Neural progenitor cell (in vitro differentiated cells): ENCODE measurements at regions not wholly inside any gene's neighbourhood (a gene's known extent, or its start where the extent isn't known, plus 50 kb on each side); places are given as distances from the start of the nearest gene placed in this dataset.

Experiments used
- EZH2 ChIP-seq: fragments of 200-600 bp; sonication (generic); IDR thresholded peaks from 2 replicates; pipeline ENCODE4 v1.6.1; 2017; ENCODE audit warnings: antibody characterized with exemption, mild to moderate bottlenecking, moderate library complexity
- EZH2phosphoT487 ChIP-seq: fragments of 200-600 bp; sonication (generic); IDR thresholded peaks from 2 replicates; pipeline ENCODE4 v1.6.1; 2017; ENCODE audit warnings: antibody characterized with exemption
- TF ChIP-seq, protein P1 (sequence below): fragments of 200-600 bp; sonication (generic); IDR thresholded peaks from 2 replicates; pipeline ENCODE4 v1.5.1; 2017; ENCODE audit warnings: antibody characterized with exemption, mild to moderate bottlenecking

DNA sequence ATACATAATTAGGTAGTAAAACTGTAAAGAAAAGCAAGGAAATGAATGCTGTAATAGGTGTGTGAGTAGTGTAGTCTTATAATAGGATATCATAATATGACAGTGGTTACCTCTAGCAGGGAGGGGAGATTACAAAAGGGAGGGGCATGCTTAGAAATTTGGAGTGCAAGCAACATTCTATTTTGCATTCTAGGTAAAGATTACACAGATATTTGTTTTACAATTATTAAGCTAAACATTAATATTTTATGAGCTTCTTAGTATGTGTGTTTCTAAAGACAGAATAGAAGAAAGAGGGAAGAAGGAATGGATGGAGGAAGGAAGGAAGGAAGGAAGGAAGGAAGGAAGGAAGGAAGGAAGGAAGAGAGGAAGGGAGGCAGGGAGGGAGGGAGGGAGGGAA lies 177.9 kb downstream of the PAX3 start:
- TF ChIP-seq, protein P1, sequence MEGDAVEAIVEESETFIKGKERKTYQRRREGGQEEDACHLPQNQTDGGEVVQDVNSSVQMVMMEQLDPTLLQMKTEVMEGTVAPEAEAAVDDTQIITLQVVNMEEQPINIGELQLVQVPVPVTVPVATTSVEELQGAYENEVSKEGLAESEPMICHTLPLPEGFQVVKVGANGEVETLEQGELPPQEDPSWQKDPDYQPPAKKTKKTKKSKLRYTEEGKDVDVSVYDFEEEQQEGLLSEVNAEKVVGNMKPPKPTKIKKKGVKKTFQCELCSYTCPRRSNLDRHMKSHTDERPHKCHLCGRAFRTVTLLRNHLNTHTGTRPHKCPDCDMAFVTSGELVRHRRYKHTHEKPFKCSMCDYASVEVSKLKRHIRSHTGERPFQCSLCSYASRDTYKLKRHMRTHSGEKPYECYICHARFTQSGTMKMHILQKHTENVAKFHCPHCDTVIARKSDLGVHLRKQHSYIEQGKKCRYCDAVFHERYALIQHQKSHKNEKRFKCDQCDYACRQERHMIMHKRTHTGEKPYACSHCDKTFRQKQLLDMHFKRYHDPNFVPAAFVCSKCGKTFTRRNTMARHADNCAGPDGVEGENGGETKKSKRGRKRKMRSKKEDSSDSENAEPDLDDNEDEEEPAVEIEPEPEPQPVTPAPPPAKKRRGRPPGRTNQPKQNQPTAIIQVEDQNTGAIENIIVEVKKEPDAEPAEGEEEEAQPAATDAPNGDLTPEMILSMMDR: no peak
- TF ChIP-seq EZH2: no peak
- no peak for TF ChIP-seq EZH2phosphoT487
